GM12878 (cell line): ENCODE measurements at regions not wholly inside any gene's neighbourhood (a gene's known extent, or its start where the extent isn't known, plus 50 kb on each side); places are given as distances from the start of the nearest gene placed in this dataset.

Source experiments
- ATAC-seq: fragments of 200-7000 bp; cut with Tn5 transposase; 3 replicates; pipeline ENCODE4 v1.9.1; 2020; ENCODE audit warnings: mild to moderate bottlenecking, moderate library complexity
- BruUV-seq: library from RNA; stranded (reverse); fragments of 400-500 nt; replicated peaks from 2 replicates; lab custom pipeline; 2021; lab: Mats Ljungman, UMichigan
- CTCF ChIA-PET: fragments of 300-600 bp; sonication (Branson Sonifier 250); formaldehyde crosslinking; extraction: SDS; loops from one replicate; lab custom pipeline; 2021; ENCODE audit warnings: inconsistent platforms; lab: Yijun Ruan, JAX
- POLR2A ChIA-PET: fragments of 350-600 bp; formaldehyde crosslinking; extraction: SDS; loops from one replicate; lab custom pipeline; 2021; ENCODE audit warnings: inconsistent platforms; lab: Charles Lee
- RAD21 ChIA-PET: fragments of 300-600 bp; sonication (Branson Sonifier 250); formaldehyde crosslinking; loops from one replicate; lab custom pipeline; 2023; ENCODE audit warnings: antibody characterized with exemption; ENCODE audit not compliant: unreplicated experiment; lab: Charles Lee
- SMC1A ChIA-PET: fragments of 300-600 bp; sonication (Branson Sonifier 250); formaldehyde crosslinking; loops from one replicate; lab custom pipeline; 2023; ENCODE audit not compliant: unreplicated experiment, uncharacterized antibody; lab: Charles Lee
- DNase-seq: peaks from one replicate; pipeline ENCODE4 v3.0.0-alpha.2; 2011; ENCODE audit warnings: low read depth, low spot score
- FAIRE-seq: peaks from 3 replicates; lab custom pipeline; 2011; peaks lifted over from hg19 to GRCh38; lab: Jason Lieb, UNC
- H2AFZ ChIP-seq: 2 replicates; pipeline ENCODE4 v1.6.0; 2011; ENCODE audit warnings: low read depth, low read length, control low read depth; ENCODE audit not compliant: control insufficient read depth
- H3K27ac ChIP-seq: 2 replicates; pipeline ENCODE4 v1.5.1; 2011; ENCODE audit warnings: control low read depth; ENCODE audit not compliant: control insufficient read depth, insufficient read depth
- H3K27me3 ChIP-seq, 2 experiments: replicated peaks in 1 of 2; 2 replicates each; pipeline versions ENCODE4 v1.6.0 to v1.6.1; 2011; ENCODE audit warnings: low read length in 1 of 2; ENCODE audit not compliant: control insufficient read depth in 2 of 2, insufficient read depth in 2 of 2
- H3K36me3 ChIP-seq, 2 experiments: 2 replicates each; pipeline ENCODE4 v1.5.1; 2011; ENCODE audit warnings: low read length in 1 of 2; ENCODE audit not compliant: control insufficient read depth in 2 of 2, insufficient read depth in 2 of 2
- H3K4me1 ChIP-seq: 2 replicates; pipeline ENCODE4 v1.6.1; 2011; ENCODE audit warnings: mild to moderate bottlenecking, low read length, moderate library complexity, mixed read lengths; ENCODE audit not compliant: control insufficient read depth, insufficient read depth
- H3K4me2 ChIP-seq: 2 replicates; pipeline ENCODE4 v1.6.0; 2011; ENCODE audit warnings: control low read depth; ENCODE audit not compliant: control insufficient read depth, insufficient read depth
- H3K4me3 ChIP-seq: fragments of 200-600 bp; sonication (generic); 2 replicates; pipeline ENCODE4 v1.5.1; 2016
- H3K79me2 ChIP-seq: 2 replicates; pipeline ENCODE4 v1.6.0; 2011; ENCODE audit warnings: low read length; ENCODE audit not compliant: control insufficient read depth, insufficient read depth
- H3K9ac ChIP-seq: 2 replicates; pipeline ENCODE4 v1.8.0; 2011; ENCODE audit warnings: low read length, control low read depth, mixed read lengths; ENCODE audit not compliant: control insufficient read depth, insufficient read depth
- H3K9me3 ChIP-seq: replicated peaks from 3 replicates; pipeline ENCODE4 v1.5.1; 2011; ENCODE audit warnings: mild to moderate bottlenecking, low read length; ENCODE audit not compliant: control insufficient read depth, insufficient read depth
- H4K20me1 ChIP-seq: 2 replicates; pipeline ENCODE4 v1.6.0; 2011; ENCODE audit not compliant: control insufficient read depth, insufficient read depth
- GATAD2B ChIP-seq: fragments of 450-650 bp; conservative IDR thresholded peaks from 2 replicates; pipeline ENCODE4 v1.6.1; 2017; ENCODE audit warnings: low read depth, mild to moderate bottlenecking, moderate library complexity
- HDAC6 ChIP-seq: fragments of 200-600 bp; sonication (generic); IDR thresholded peaks from one replicate; pipeline ENCODE4 v1.8.0; 2017; ENCODE audit warnings: antibody characterized with exemption; ENCODE audit not compliant: unreplicated experiment
- KAT2A ChIP-seq: conservative IDR thresholded peaks from 2 replicates; pipeline ENCODE4 v1.6.1; 2011; ENCODE audit warnings: low read depth, low read length; ENCODE audit not compliant: control insufficient read depth
- NBN ChIP-seq: fragments of 450-650 bp; IDR thresholded peaks from 2 replicates; pipeline ENCODE4 v1.6.1; 2016
- SMAD5 ChIP-seq: IDR thresholded peaks from 2 replicates; pipeline ENCODE4 v1.6.1; 2016; ENCODE audit warnings: antibody characterized with exemption, low read depth
- SPI1 ChIP-seq: IDR thresholded peaks from 2 replicates; pipeline ENCODE4 v1.6.1; 2011; ENCODE audit warnings: low read depth, mild to moderate bottlenecking, low read length, moderate library complexity, borderline replicate concordance; ENCODE audit not compliant: insufficient read depth
- WGBS: methylation state at CpG from one replicate; pipeline ENCODE4 v1.1.6; 2016; ENCODE audit warnings: low lambda C conversion rate; ENCODE audit not compliant: insufficient replicate concordance, insufficient coverage; ENCODE audit errors: missing lambda C conversion rate; 5-methylcytosine and 5-hydroxymethylcytosine counted together
- in situ Hi-C: fragments of 300-500 bp; cut with MboI; formaldehyde crosslinking; loops from 9 replicates; pipeline ENCODE4 v1.14.3; 2018; ENCODE audit warnings: mixed read lengths
- intact Hi-C: fragments of 100-400 bp; cut with micrococcal nuclease; formaldehyde crosslinking; loops from one replicate; pipeline ENCODE4 v1.14.2; 2022; ENCODE audit not compliant: unreplicated experiment
- TF ChIP-seq, protein P1 (sequence below): fragments of 450-650 bp; IDR thresholded peaks from 2 replicates; pipeline ENCODE4 v1.6.1; 2017; ENCODE audit warnings: borderline replicate concordance

DNA sequence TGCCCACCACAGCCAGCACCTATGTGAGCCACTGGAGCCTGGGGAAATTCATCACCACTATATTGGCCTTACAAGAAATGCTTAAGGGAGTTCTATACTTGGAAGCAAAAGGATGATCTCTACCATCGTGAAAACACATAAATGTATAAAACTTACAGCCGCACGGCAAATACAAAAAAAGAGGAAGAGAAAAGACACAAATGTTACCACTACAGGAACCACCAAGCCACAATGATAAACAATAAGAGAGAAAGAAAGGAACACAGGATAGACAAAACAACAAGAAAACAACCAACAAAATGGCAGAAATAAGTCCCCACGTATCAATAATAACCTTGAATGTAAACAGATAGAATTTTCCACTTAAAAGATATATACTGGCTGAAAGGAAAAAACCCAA lies 267.5 kb downstream of the TMEM121 start:
- POLR2A ChIA-PET, result no interaction called here
- intact Hi-C loops (no loop called here), in situ Hi-C loops (no loop called here)
- Histone ChIP-seq H3K79me2 (no peaks in the 10 kb centered on the region), H3K9me3 (no peaks in the 10 kb centered on the region; the same call in 2 of the 3 replicates), H3K9ac (no peak overlapping the region), H3K27ac (no peak overlapping the region), H3K27me3 (no peaks in the 10 kb centered on the region), H4K20me1 (no peaks in the 10 kb centered on the region), H3K4me1 (no peaks in the 10 kb centered on the region), H2AFZ (no peak overlapping the region), H3K36me3 (no peaks in the 10 kb centered on the region), H3K4me3 (no peak overlapping the region), H3K4me2 (no peak overlapping the region)
- CTCF ChIA-PET, result interaction anchor here (0.7 to 1.7 kb wide), 3 partner anchors 8 to 623 kb away, joined by 3 to 4 read pairs (median 3); no protein-coding TSS in a partner anchor
- no CpG with 5 or more reads among the region's 4 CpGs for WGBS
- BruUV-seq, result no TSS peak
- TF ChIP-seq NBN (no peak), GATAD2B (no peak), KAT2A (no peak), HDAC6 (no peak), SPI1 (peak; percentile 60; the same call in 1 of the 2 replicates), SMAD5 (no peak)
- TF ChIP-seq, protein P1, sequence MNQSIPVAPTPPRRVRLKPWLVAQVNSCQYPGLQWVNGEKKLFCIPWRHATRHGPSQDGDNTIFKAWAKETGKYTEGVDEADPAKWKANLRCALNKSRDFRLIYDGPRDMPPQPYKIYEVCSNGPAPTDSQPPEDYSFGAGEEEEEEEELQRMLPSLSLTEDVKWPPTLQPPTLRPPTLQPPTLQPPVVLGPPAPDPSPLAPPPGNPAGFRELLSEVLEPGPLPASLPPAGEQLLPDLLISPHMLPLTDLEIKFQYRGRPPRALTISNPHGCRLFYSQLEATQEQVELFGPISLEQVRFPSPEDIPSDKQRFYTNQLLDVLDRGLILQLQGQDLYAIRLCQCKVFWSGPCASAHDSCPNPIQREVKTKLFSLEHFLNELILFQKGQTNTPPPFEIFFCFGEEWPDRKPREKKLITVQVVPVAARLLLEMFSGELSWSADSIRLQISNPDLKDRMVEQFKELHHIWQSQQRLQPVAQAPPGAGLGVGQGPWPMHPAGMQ, result peak; percentile 55; the same call in 1 of the 2 replicates
- SMC1A ChIA-PET, result no interaction called here
- ATAC-seq (no peak), DNase-seq (no peak), FAIRE-seq (no peak)
- RAD21 ChIA-PET, result no interaction called here
